ENCODE measurements at regions not wholly inside any gene's neighbourhood (a gene's known extent, or its start where the extent isn't known, plus 50 kb on each side); places are given as distances from the start of the nearest gene placed in this dataset.
"Not testable (repeated sequence)": the region's sequence is repeated elsewhere in the genome, so short reads cannot be mapped to it uniquely, and the experiment has no call there.

- DNase-seq (ENCODE audit: low read depth in 1 of 2, low spot score in 1 of 2), result no peak
- Histone ChIP-seq H3K4me3 (replicated peaks; ENCODE audit: insufficient read depth, low read length) (no peak overlapping the region), H3K27me3 (ENCODE audit: insufficient read depth, poor library complexity, severe bottlenecking) (no peaks in the 10 kb centered on the region), H3K27ac (replicated peaks) (no peak overlapping the region)
- TF ChIP-seq REST (IDR thresholded peaks at IDR 0.05; ENCODE audit: insufficient replicate concordance, low read depth) (no peak), SPI1 (IDR thresholded peaks at IDR 0.05; ENCODE audit: borderline replicate concordance, low read depth) (no peak), CTCF (IDR thresholded peaks at IDR 0.05; ENCODE audit: insufficient read depth, low read length) (no peak), POLR2AphosphoS5 (IDR thresholded peaks at IDR 0.05; ENCODE audit: low read depth) (no peak), GABPA (IDR thresholded peaks at IDR 0.05; ENCODE audit: low read depth) (no peak)
Observed at GRCh38 chr1:176323472-176323871, 116.4 kb upstream of the COP1 start.

GRCh38 chr1:176315519-176316220, 108.6 kb upstream of the COP1 start:
- no peak for DNase-seq (ENCODE audit: low read depth in 1 of 2, low spot score in 1 of 2)
- Histone ChIP-seq H3K27me3 (ENCODE audit: insufficient read depth, poor library complexity, severe bottlenecking) (no peaks in the 10 kb centered on the region), H3K27ac (replicated peaks) (no peak overlapping the region), H3K4me3 (replicated peaks; ENCODE audit: insufficient read depth, low read length) (no peak overlapping the region)
- TF ChIP-seq SPI1 (IDR thresholded peaks at IDR 0.05; ENCODE audit: borderline replicate concordance, low read depth), result no peak
- TF ChIP-seq GABPA (IDR thresholded peaks at IDR 0.05; ENCODE audit: low read depth), result no peak
- TF ChIP-seq CTCF (IDR thresholded peaks at IDR 0.05; ENCODE audit: insufficient read depth, low read length), result no peak
- TF ChIP-seq REST (IDR thresholded peaks at IDR 0.05; ENCODE audit: insufficient replicate concordance, low read depth), result no peak
- no peak for TF ChIP-seq POLR2AphosphoS5 (IDR thresholded peaks at IDR 0.05; ENCODE audit: low read depth)

GRCh38 chr1:176296602-176297001, 89.5 kb upstream of the COP1 start:
- not testable (repeated sequence) for H3K4me3 ChIP-seq (replicated peaks; ENCODE audit: insufficient read depth, low read length); H3K27ac ChIP-seq (replicated peaks); H3K27me3 ChIP-seq (ENCODE audit: insufficient read depth, poor library complexity, severe bottlenecking); DNase-seq (ENCODE audit: low read depth in 1 of 2, low spot score in 1 of 2)

- Histone ChIP-seq H3K27ac (replicated peaks) (no peak overlapping the region), H3K4me3 (replicated peaks; ENCODE audit: insufficient read depth, low read length) (no peak overlapping the region), H3K27me3 (ENCODE audit: insufficient read depth, poor library complexity, severe bottlenecking) (peaks cover 2% of the 10 kb centered on the region)
- TF ChIP-seq CTCF (IDR thresholded peaks at IDR 0.05; ENCODE audit: insufficient read depth, low read length) (no peak), GABPA (IDR thresholded peaks at IDR 0.05; ENCODE audit: low read depth) (no peak), REST (IDR thresholded peaks at IDR 0.05; ENCODE audit: insufficient replicate concordance, low read depth) (no peak), SPI1 (IDR thresholded peaks at IDR 0.05; ENCODE audit: borderline replicate concordance, low read depth) (no peak), POLR2AphosphoS5 (IDR thresholded peaks at IDR 0.05; ENCODE audit: low read depth) (no peak)
- no peak for DNase-seq (ENCODE audit: low read depth in 1 of 2, low spot score in 1 of 2)
Observed at GRCh38 chr1:176285996-176286395, 78.9 kb upstream of the COP1 start.
